ENCODE measurements at regions not wholly inside any gene's neighbourhood (a gene's known extent, or its start where the extent isn't known, plus 50 kb on each side); places are given as distances from the start of the nearest gene placed in this dataset.

DNA sequence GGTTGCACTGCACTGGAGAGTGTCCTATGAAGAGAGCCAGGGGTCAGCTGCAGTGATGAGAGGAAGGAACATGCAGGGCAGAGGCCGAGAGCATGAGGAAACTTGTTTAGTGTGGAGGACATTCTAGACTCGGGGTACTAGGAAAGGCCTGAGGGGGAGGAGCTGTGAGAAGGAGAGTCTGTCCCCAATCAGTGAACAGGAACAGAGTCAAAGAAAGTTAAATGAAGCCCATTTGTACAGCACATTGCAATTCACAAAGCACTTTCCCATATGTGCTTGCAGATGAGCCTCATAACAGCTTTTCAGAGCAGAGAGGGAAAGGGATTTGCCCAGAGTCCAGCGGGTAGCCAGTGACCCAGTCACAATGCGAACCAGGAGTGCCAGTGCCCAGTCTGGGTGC lies 83.4 kb downstream of the NAV1 start:
- no peak for TF ChIP-seq POLR2A (IDR thresholded peaks at IDR 0.05)
- TF ChIP-seq, protein P1, sequence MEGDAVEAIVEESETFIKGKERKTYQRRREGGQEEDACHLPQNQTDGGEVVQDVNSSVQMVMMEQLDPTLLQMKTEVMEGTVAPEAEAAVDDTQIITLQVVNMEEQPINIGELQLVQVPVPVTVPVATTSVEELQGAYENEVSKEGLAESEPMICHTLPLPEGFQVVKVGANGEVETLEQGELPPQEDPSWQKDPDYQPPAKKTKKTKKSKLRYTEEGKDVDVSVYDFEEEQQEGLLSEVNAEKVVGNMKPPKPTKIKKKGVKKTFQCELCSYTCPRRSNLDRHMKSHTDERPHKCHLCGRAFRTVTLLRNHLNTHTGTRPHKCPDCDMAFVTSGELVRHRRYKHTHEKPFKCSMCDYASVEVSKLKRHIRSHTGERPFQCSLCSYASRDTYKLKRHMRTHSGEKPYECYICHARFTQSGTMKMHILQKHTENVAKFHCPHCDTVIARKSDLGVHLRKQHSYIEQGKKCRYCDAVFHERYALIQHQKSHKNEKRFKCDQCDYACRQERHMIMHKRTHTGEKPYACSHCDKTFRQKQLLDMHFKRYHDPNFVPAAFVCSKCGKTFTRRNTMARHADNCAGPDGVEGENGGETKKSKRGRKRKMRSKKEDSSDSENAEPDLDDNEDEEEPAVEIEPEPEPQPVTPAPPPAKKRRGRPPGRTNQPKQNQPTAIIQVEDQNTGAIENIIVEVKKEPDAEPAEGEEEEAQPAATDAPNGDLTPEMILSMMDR (IDR thresholded peaks at IDR 0.05 in 4 of 5, conservative IDR thresholded peaks at IDR 0.05 in 1 of 5): no peak
